Left ventricle myocardium inferior (tissue), 1 donor: ENCODE measurements at regions not wholly inside any gene's neighbourhood (a gene's known extent, or its start where the extent isn't known, plus 50 kb on each side); places are given as distances from the start of the nearest gene placed in this dataset.

ENCODE experiments used
- DNase-seq: peaks from one replicate; pipeline ENCODE4 v3.0.0-alpha.2; 2020
- H3K27ac ChIP-seq: fragments of 200-600 bp; replicated peaks from 2 replicates; pipeline ENCODE4 v1.8.0; 2021
- H3K27me3 ChIP-seq: fragments of 200-600 bp; 2 replicates; pipeline ENCODE4 v1.8.0; 2021; ENCODE audit warnings: low read depth
- H3K36me3 ChIP-seq: fragments of 200-600 bp; 2 replicates; pipeline ENCODE4 v1.8.0; 2021
- H3K4me1 ChIP-seq: fragments of 200-600 bp; 2 replicates; pipeline ENCODE4 v1.8.0; 2021
- H3K4me3 ChIP-seq: fragments of 200-600 bp; 2 replicates; pipeline ENCODE4 v1.8.0; 2021; ENCODE audit warnings: mild to moderate bottlenecking, moderate library complexity
- H3K9me3 ChIP-seq: fragments of 200-600 bp; replicated peaks from 2 replicates; pipeline ENCODE4 v1.8.0; 2021
- intact Hi-C: fragments of 100-400 bp; cut with micrococcal nuclease; formaldehyde crosslinking; loops from one replicate; pipeline ENCODE4 v1.11.0; 2022
- TF ChIP-seq, protein P1 (sequence below): fragments of 200-600 bp; IDR thresholded peaks from 2 replicates; pipeline ENCODE4 v1.8.0; 2021; ENCODE audit warnings: antibody characterized with exemption, mild to moderate bottlenecking, borderline replicate concordance
- donor health status: DM: no; HTN: yes; CAD: no; lungs with severe emphysema.

GRCh38 chr4:4602468-4602867 is 60.6 kb upstream of the STX18 start:
- intact Hi-C loops = no loop called here
- Histone ChIP-seq H3K4me3 (no peak overlapping the region), H3K27me3 (no peaks in the 10 kb centered on the region), H3K36me3 (no peaks in the 10 kb centered on the region), H3K27ac (no peak overlapping the region), H3K4me1 (no peaks in the 10 kb centered on the region), H3K9me3 (peaks cover 5% of the 10 kb centered on the region)
- TF ChIP-seq, protein P1, sequence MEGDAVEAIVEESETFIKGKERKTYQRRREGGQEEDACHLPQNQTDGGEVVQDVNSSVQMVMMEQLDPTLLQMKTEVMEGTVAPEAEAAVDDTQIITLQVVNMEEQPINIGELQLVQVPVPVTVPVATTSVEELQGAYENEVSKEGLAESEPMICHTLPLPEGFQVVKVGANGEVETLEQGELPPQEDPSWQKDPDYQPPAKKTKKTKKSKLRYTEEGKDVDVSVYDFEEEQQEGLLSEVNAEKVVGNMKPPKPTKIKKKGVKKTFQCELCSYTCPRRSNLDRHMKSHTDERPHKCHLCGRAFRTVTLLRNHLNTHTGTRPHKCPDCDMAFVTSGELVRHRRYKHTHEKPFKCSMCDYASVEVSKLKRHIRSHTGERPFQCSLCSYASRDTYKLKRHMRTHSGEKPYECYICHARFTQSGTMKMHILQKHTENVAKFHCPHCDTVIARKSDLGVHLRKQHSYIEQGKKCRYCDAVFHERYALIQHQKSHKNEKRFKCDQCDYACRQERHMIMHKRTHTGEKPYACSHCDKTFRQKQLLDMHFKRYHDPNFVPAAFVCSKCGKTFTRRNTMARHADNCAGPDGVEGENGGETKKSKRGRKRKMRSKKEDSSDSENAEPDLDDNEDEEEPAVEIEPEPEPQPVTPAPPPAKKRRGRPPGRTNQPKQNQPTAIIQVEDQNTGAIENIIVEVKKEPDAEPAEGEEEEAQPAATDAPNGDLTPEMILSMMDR = no peak
- no peak for DNase-seq

DNA sequence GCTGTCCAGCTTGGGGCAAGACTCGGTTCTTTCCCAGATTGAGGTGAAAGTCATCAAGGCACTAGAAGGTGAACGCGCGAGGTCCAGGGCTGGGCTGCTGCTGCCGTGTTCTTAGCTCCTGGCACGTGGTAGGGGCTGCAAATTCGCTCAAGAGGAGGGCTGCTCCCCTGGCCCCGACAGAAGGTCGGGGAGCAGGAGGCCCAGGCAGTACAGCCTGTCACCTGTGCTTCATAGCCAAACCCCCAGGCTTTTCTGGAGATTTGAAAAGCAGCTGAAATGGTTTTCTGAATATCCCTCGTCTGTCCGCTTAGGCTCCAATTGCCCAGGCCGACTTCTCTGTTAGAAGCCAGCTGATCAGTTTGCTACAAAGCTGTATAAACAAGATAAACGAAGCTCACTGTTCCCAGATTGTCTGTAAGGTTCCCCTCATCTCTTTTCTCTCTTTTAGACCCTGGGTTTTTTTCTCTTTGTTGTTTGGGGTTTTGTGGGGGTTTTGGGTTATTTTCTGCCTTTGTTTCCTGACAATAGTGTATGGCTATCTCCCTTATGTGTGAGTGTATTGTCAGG is 60.0 kb upstream of the STX18 start:
- peaks cover 5% of the 10 kb centered on the region for H3K9me3 ChIP-seq
- H3K36me3 ChIP-seq = no peaks in the 10 kb centered on the region
- intact Hi-C loops = no loop called here
- no peak overlapping the region for H3K4me3 ChIP-seq
- H3K4me1 ChIP-seq = no peaks in the 10 kb centered on the region
- H3K27me3 ChIP-seq = no peaks in the 10 kb centered on the region
- no peak overlapping the region for H3K27ac ChIP-seq
- TF ChIP-seq, protein P1 = no peak
- no peak for DNase-seq

- H3K27ac ChIP-seq = no peak overlapping the region
- no peak for DNase-seq
- H3K4me3 ChIP-seq = no peak overlapping the region
- peaks cover 19% of the 10 kb centered on the region for H3K9me3 ChIP-seq
- peaks cover 16% of the 10 kb centered on the region for H3K36me3 ChIP-seq
- intact Hi-C loops = no loop called here
- no peaks in the 10 kb centered on the region for H3K27me3 ChIP-seq
- H3K4me1 ChIP-seq = no peaks in the 10 kb centered on the region
- TF ChIP-seq, protein P1 = no peak
Observed at GRCh38 chr4:4599481-4600275, 57.8 kb upstream of the STX18 start.

- DNase-seq = no peak
- H3K4me3 ChIP-seq = no peak overlapping the region
- TF ChIP-seq, protein P1 = no peak
Observed at GRCh38 chr4:4598851-4599411, 57.1 kb upstream of the STX18 start.

DNA sequence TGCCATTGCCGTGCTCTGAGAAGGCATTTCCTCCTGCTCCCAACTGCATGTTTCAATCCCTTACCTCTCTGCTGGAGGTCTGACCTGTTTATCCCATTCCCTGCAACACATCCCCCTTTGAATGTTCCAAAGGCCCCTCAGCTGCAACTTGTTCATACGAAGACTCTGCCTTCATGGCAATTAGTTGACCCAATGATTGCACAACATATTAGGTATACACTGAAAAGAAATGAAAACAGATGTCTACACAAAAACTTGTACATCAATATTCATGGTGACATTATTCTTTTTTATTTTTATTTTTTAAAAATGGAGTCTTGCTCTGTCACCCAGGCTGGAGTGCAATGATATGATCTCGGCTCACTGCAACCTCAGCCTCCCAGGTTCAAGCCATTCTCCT is 54.9 kb upstream of the STX18 start:
- H3K36me3 ChIP-seq = peaks cover 16% of the 10 kb centered on the region
- DNase-seq = no peak
- H3K9me3 ChIP-seq = peaks cover 15% of the 10 kb centered on the region
- TF ChIP-seq, protein P1 = no peak
- H3K27ac ChIP-seq = no peak overlapping the region
- no peaks in the 10 kb centered on the region for H3K4me1 ChIP-seq
- H3K4me3 ChIP-seq = no peak overlapping the region
- H3K27me3 ChIP-seq = no peaks in the 10 kb centered on the region
- intact Hi-C loops = no loop called here

More at GRCh38 chr4:4598851-4599411, 57.1 kb upstream of the STX18 start:
- no peaks in the 10 kb centered on the region for H3K4me1 ChIP-seq
- intact Hi-C loops = no loop called here
- H3K9me3 ChIP-seq = peaks cover 21% of the 10 kb centered on the region
- peaks cover 16% of the 10 kb centered on the region for H3K36me3 ChIP-seq
- H3K27ac ChIP-seq = no peak overlapping the region
- H3K27me3 ChIP-seq = no peaks in the 10 kb centered on the region
